Duodenal mucosa (tissue), 2 donors: ENCODE measurements at regions not wholly inside any gene's neighbourhood (a gene's known extent, or its start where the extent isn't known, plus 50 kb on each side); places are given as distances from the start of the nearest gene placed in this dataset.
"Not testable (repeated sequence)": the region's sequence is repeated elsewhere in the genome, so short reads cannot be mapped to it uniquely, and the experiment has no call there.

Source experiments
- H3K27ac ChIP-seq: one replicate; pipeline ENCODE4 v1.7.0; 2013; ENCODE audit warnings: low read depth, low read length
- H3K27me3 ChIP-seq, 2 donors: one replicate each; pipeline ENCODE4 v1.7.0; 2013; ENCODE audit warnings: low read length in 2 of 2, control low read depth in 1 of 2; ENCODE audit not compliant: insufficient read depth in 2 of 2, control insufficient read depth in 1 of 2
- H3K36me3 ChIP-seq, 2 donors: one replicate each; pipeline ENCODE4 v1.7.0; 2013; ENCODE audit warnings: low read length in 2 of 2, control low read depth in 1 of 2; ENCODE audit not compliant: insufficient read depth in 2 of 2, control insufficient read depth in 1 of 2
- H3K4me1 ChIP-seq, 2 donors: one replicate each; pipeline ENCODE4 v1.7.0; 2013; ENCODE audit warnings: low read length in 2 of 2, control low read depth in 1 of 2; ENCODE audit not compliant: insufficient read depth in 2 of 2, control insufficient read depth in 1 of 2
- H3K4me3 ChIP-seq, 2 donors: one replicate each; pipeline ENCODE4 v1.7.0; 2013; ENCODE audit warnings: low read length in 2 of 2, low read depth in 1 of 2
- H3K9ac ChIP-seq, 2 donors: one replicate each; pipeline ENCODE4 v1.7.0; 2013; ENCODE audit warnings: low read length in 2 of 2, low read depth in 1 of 2
- H3K9me3 ChIP-seq, 2 donors: one replicate each; pipeline ENCODE4 v1.7.0; 2013; ENCODE audit warnings: low read length in 2 of 2, control low read depth in 1 of 2; ENCODE audit not compliant: control insufficient read depth in 1 of 2

GRCh38 chr9:129436751-129437625 is 183.9 kb downstream of the C9orf50 start:
- Histone ChIP-seq H3K36me3 (no peaks in the 10 kb centered on the region), H3K4me3 (peak overlapping the region; percentile 37 to 66), H3K4me1 (peaks cover 9 to 15% of the 10 kb centered on the region in 2 donors), H3K27ac (no peak overlapping the region), H3K9ac (peak overlapping the region; percentile 2 to 47), H3K27me3 (peaks cover 24 to 28% of the 10 kb centered on the region in 2 donors), H3K9me3 (no peaks in the 10 kb centered on the region)

GRCh38 chr9:129435988-129436717 is 184.7 kb downstream of the C9orf50 start:
- no peak overlapping the region for H3K4me3 ChIP-seq
- peaks cover 24 to 28% of the 10 kb centered on the region in 2 donors for H3K27me3 ChIP-seq
- peaks cover 9 to 15% of the 10 kb centered on the region in 2 donors for H3K4me1 ChIP-seq
- H3K9ac ChIP-seq: no peak overlapping the region
- no peak overlapping the region for H3K27ac ChIP-seq
- H3K9me3 ChIP-seq: no peaks in the 10 kb centered on the region
- no peaks in the 10 kb centered on the region for H3K36me3 ChIP-seq

DNA sequence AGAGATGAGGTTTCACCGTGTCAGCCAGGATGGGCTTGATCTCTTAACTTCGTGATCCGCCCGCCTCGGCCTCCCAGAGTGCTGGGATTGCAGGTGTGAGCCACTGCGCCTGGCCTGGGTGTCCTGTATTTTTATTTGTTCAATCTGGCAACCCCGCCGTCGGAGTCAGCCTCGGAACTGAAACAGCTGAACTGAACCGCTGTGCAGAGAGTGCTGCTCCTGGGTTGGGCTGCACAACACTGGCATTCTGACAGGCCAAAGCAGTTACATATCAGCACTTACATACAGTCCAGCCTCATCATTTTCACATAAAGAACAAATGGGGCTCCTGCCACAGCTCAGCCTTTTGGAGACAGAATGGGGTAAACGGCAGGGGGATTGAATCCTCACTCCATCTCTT is 185.6 kb downstream of the C9orf50 start:
- H3K27me3 ChIP-seq: peaks cover 24 to 28% of the 10 kb centered on the region in 2 donors
- peaks cover 9 to 15% of the 10 kb centered on the region in 2 donors for H3K4me1 ChIP-seq
- no peaks in the 10 kb centered on the region for H3K9me3 ChIP-seq
- no peaks in the 10 kb centered on the region for H3K36me3 ChIP-seq
- H3K27ac ChIP-seq: no peak overlapping the region
- H3K4me3 ChIP-seq: no peak overlapping the region
- no peak overlapping the region for H3K9ac ChIP-seq

DNA sequence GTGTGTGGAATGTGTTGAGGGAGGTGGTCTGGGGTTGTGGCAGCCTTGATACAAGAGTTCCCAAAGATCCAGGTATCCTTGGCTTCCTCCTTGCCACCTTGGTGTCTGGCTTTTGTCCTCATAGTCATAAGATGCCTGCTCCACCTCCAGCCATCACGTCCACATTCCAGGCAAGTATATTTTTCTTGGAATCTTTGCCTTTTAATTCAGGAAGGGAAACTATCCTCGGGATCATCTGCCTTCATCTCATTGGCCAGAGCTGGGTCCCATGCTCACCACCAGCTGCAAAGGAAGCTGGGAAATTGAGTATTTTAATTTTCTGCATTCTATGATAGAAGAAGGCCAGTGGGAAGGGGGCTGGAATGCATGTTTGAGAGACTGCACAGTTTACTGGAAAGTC is 186.7 kb downstream of the C9orf50 start:
- Histone ChIP-seq H3K27ac (no peak overlapping the region), H3K4me1 (peaks cover 9 to 15% of the 10 kb centered on the region in 2 donors)

GRCh38 chr9:129432297-129433154 is 188.4 kb downstream of the C9orf50 start:
- H3K4me1 ChIP-seq: peaks cover under 1 to 8% of the 10 kb centered on the region in 2 donors
- H3K9me3 ChIP-seq: no peaks in the 10 kb centered on the region
- no peak overlapping the region for H3K4me3 ChIP-seq
- peaks cover 7 to 8% of the 10 kb centered on the region in 2 donors for H3K27me3 ChIP-seq
- H3K27ac ChIP-seq: peak overlapping the region; percentile 27
- H3K9ac ChIP-seq: no peak overlapping the region
- no peaks in the 10 kb centered on the region for H3K36me3 ChIP-seq

More for the DNA sequence above, 186.7 kb downstream of the C9orf50 start:
- Histone ChIP-seq H3K9me3 (no peaks in the 10 kb centered on the region), H3K36me3 (no peaks in the 10 kb centered on the region), H3K4me3 (no peak overlapping the region), H3K9ac (no peak overlapping the region), H3K27me3 (peaks cover 20 to 24% of the 10 kb centered on the region in 2 donors)

GRCh38 chr9:129430940-129431643 is 189.8 kb downstream of the C9orf50 start:
- peaks cover 1 to 2% of the 10 kb centered on the region in 2 donors for H3K27me3 ChIP-seq
- no peaks in the 10 kb centered on the region for H3K9me3 ChIP-seq
- H3K27ac ChIP-seq: no peak overlapping the region
- H3K4me3 ChIP-seq: no peak overlapping the region
- H3K36me3 ChIP-seq: no peaks in the 10 kb centered on the region
- H3K9ac ChIP-seq: no peak overlapping the region
- H3K4me1 ChIP-seq: no peaks in the 10 kb centered on the region

GRCh38 chr9:129428864-129429577 is 191.9 kb downstream of the C9orf50 start:
- H3K9me3 ChIP-seq: no peaks in the 10 kb centered on the region
- H3K27ac ChIP-seq: no peak overlapping the region
- H3K4me1 ChIP-seq: no peaks in the 10 kb centered on the region
- H3K4me3 ChIP-seq: no peak overlapping the region
- H3K36me3 ChIP-seq: no peaks in the 10 kb centered on the region
- H3K27me3 ChIP-seq: no peaks in the 10 kb centered on the region
- H3K9ac ChIP-seq: no peak overlapping the region

- H3K27me3 ChIP-seq: no peaks in the 10 kb centered on the region
- no peaks in the 10 kb centered on the region for H3K9me3 ChIP-seq
- no peak overlapping the region for H3K27ac ChIP-seq
- no peak overlapping the region for H3K9ac ChIP-seq
- peaks cover 7 to 8% of the 10 kb centered on the region in 2 donors for H3K4me1 ChIP-seq
- H3K4me3 ChIP-seq: no peak overlapping the region
- no peaks in the 10 kb centered on the region for H3K36me3 ChIP-seq
Measured at GRCh38 chr9:129427149-129427548, 193.8 kb downstream of the C9orf50 start.

- not testable (repeated sequence) for H3K27ac ChIP-seq, H3K9ac ChIP-seq, H3K9me3 ChIP-seq, H3K36me3 ChIP-seq, H3K27me3 ChIP-seq, H3K4me3 ChIP-seq
- peaks cover 7 to 10% of the 10 kb centered on the region in 2 donors for H3K4me1 ChIP-seq
Measured at GRCh38 chr9:129423755-129424154, 197.1 kb downstream of the C9orf50 start.
